ENCODE measurements at regions not wholly inside any gene's neighbourhood (a gene's known extent, or its start where the extent isn't known, plus 50 kb on each side); places are given as distances from the start of the nearest gene placed in this dataset.

- TF ChIP-seq CTCF (IDR thresholded peaks at IDR 0.05) (no peak), EP300 (IDR thresholded peaks at IDR 0.05; ENCODE audit: borderline replicate concordance in 1 of 2, low read depth in 1 of 2, low read length in 1 of 2) (no peak), REST (IDR thresholded peaks at IDR 0.05; ENCODE audit: low read depth, low read length) (no peak), POLR2AphosphoS5 (IDR thresholded peaks at IDR 0.05; ENCODE audit: low read depth, low read length) (no peak), NFIC (IDR thresholded peaks at IDR 0.05; ENCODE audit: borderline replicate concordance) (no peak), GABPA (IDR thresholded peaks at IDR 0.05; ENCODE audit: low read depth) (no peak), TAF1 (IDR thresholded peaks at IDR 0.05; ENCODE audit: borderline replicate concordance, low read depth, low read length) (no peak)
- TF ChIP-seq, protein P1, sequence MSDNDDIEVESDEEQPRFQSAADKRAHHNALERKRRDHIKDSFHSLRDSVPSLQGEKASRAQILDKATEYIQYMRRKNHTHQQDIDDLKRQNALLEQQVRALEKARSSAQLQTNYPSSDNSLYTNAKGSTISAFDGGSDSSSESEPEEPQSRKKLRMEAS (IDR thresholded peaks at IDR 0.05; ENCODE audit: low read depth): no peak
These were observed 119.6 kb downstream of the INSIG2 start for GRCh38 chr2:118207889-118208288.
